GM23248 (cell line): ENCODE measurements at regions not wholly inside any gene's neighbourhood (a gene's known extent, or its start where the extent isn't known, plus 50 kb on each side); places are given as distances from the start of the nearest gene placed in this dataset.

ENCODE experiments used
- EZH2 ChIP-seq: fragments of 200-600 bp; sonication (generic); IDR thresholded peaks from 2 replicates; pipeline ENCODE4 v1.6.1; 2018; ENCODE audit warnings: antibody characterized with exemption, mild to moderate bottlenecking; ENCODE audit not compliant: insufficient read depth, poor library complexity, severe bottlenecking
- EZH2phosphoT487 ChIP-seq: fragments of 200-600 bp; sonication (generic); IDR thresholded peaks from 2 replicates; pipeline ENCODE4 v1.6.1; 2018; ENCODE audit warnings: antibody characterized with exemption, moderate library complexity, mild to moderate bottlenecking, low read depth; ENCODE audit not compliant: insufficient read depth

GRCh38 chr11:112566124-112566523 is 305.5 kb upstream of the PLET1 start:
- TF ChIP-seq EZH2 (no peak), EZH2phosphoT487 (no peak)
